HCT116 (cell line): ENCODE measurements at regions not wholly inside any gene's neighbourhood (a gene's known extent, or its start where the extent isn't known, plus 50 kb on each side); places are given as distances from the start of the nearest gene placed in this dataset.

Experiments used
- ATAC-seq: fragments of 200-7000 bp; cut with Tn5 transposase; 2 replicates; pipeline ENCODE4 v1.9.1; 2020; ENCODE audit warnings: mild to moderate bottlenecking, moderate library complexity
- BruUV-seq: library from RNA; stranded (reverse); fragments of 400-500 nt; replicated peaks from 2 replicates; lab custom pipeline; 2021; lab: Mats Ljungman, UMichigan
- CTCF ChIA-PET: fragments of 300-600 bp; sonication (Branson Sonifier 250); formaldehyde crosslinking; loops from one replicate; lab custom pipeline; 2021; ENCODE audit warnings: antibody characterized with exemption; lab: Charles Lee
- POLR2A ChIA-PET: fragments of 300-600, 350-600 bp; sonication (Branson Sonifier 250); formaldehyde crosslinking; loops from one replicate; lab custom pipeline; 2021; ENCODE audit warnings: antibody characterized with exemption; lab: Charles Lee
- RAD21 ChIA-PET, 2 experiments: fragments of 300-600 bp; sonication (Branson Sonifier 250); formaldehyde crosslinking; loops; one replicate each; lab custom pipeline; 2023; ENCODE audit warnings: low total read pairs in 2 of 2; ENCODE audit not compliant: uncharacterized antibody in 2 of 2, unreplicated experiment in 2 of 2, low non-redundant PET in 1 of 2; lab: Charles Lee
- DNase-seq: peaks from one replicate; pipeline ENCODE4 v3.0.0-alpha.2; 2010; ENCODE audit warnings: low read depth, low spot score
- H2AFZ ChIP-seq: fragments of 200-600 bp; shearing (Covaris generic), sonication (generic); 2 replicates; pipeline ENCODE4 v1.6.1; 2017; ENCODE audit warnings: low read depth, mixed run types, mixed read lengths, antibody characterized with exemption, low read length; ENCODE audit not compliant: poor library complexity, severe bottlenecking
- H3K27ac ChIP-seq: 2 replicates; pipeline ENCODE4 v1.5.1; 2012; ENCODE audit warnings: low read depth, low read length
- H3K27me3 ChIP-seq: fragments of 200-600 bp; sonication (generic); 2 replicates; pipeline ENCODE4 v1.6.1; 2016; ENCODE audit warnings: mixed run types, low read length, mixed read lengths; ENCODE audit not compliant: insufficient read depth
- H3K36me3 ChIP-seq, 2 experiments: fragments of 200-500 bp in 1 of 2; fragments of 200-600 bp in 1 of 2; sonication (Bioruptor generic) in 1 of 2; sonication (generic) in 1 of 2; 2 replicates each; pipeline versions ENCODE4 v1.5.1 to v1.6.1; 2014 to 2016; ENCODE audit warnings: low read length in 2 of 2, inconsistent platforms in 1 of 2, mixed read lengths in 1 of 2, mixed run types in 1 of 2; ENCODE audit not compliant: insufficient read depth in 2 of 2, control insufficient read depth in 1 of 2
- H3K4me1 ChIP-seq, 2 experiments: fragments of 200-600 bp in 1 of 2; sonication (generic) in 1 of 2; 2 replicates each; pipeline versions ENCODE4 v1.5.1 to v1.6.1; 2012 to 2017; ENCODE audit warnings: low read length in 2 of 2, inconsistent platforms in 1 of 2, mild to moderate bottlenecking in 1 of 2, mixed read lengths in 1 of 2, mixed run types in 1 of 2, moderate library complexity in 1 of 2; ENCODE audit not compliant: insufficient read depth in 2 of 2, control insufficient read depth in 1 of 2
- H3K4me2 ChIP-seq: fragments of 200-600 bp; sonication (generic); 2 replicates; pipeline ENCODE4 v1.6.1; 2017; ENCODE audit warnings: mixed run types, low read length, mixed read lengths
- H3K4me3 ChIP-seq, 2 experiments: fragments of 200-600 bp in 1 of 2; sonication (generic) in 1 of 2; replicated peaks in 1 of 2; 2 replicates each; pipeline ENCODE4 v1.5.1; 2011 to 2016; ENCODE audit warnings: low read length in 2 of 2, control low read depth in 1 of 2, low read depth in 1 of 2, mild to moderate bottlenecking in 1 of 2, mixed read lengths in 1 of 2, mixed run types in 1 of 2
- H3K79me2 ChIP-seq: fragments of 200-600 bp; sonication (generic); 2 replicates; pipeline ENCODE4 v1.6.1; 2017; ENCODE audit warnings: mild to moderate bottlenecking, mixed run types, low read length, moderate library complexity, mixed read lengths; ENCODE audit not compliant: insufficient read depth
- H3K9ac ChIP-seq: fragments of 200-600 bp; sonication (generic); 2 replicates; pipeline ENCODE4 v1.6.1; 2016; ENCODE audit warnings: low read length, mixed read lengths
- H3K9me2 ChIP-seq: fragments of 200-600 bp; sonication (generic), shearing (Covaris generic); 2 replicates; pipeline ENCODE4 v1.6.1; 2017; ENCODE audit warnings: mixed run types, mild to moderate bottlenecking, moderate library complexity; ENCODE audit not compliant: insufficient read depth
- H3K9me3 ChIP-seq, 2 experiments: fragments of 200-500 bp in 1 of 2; fragments of 200-600 bp in 1 of 2; sonication (Bioruptor generic) in 1 of 2; sonication (generic) in 1 of 2; 2 replicates each; pipeline ENCODE4 v1.6.1; 2014 to 2017; ENCODE audit warnings: low read length in 2 of 2, mixed read lengths in 2 of 2, inconsistent platforms in 1 of 2, low read depth in 1 of 2, mild to moderate bottlenecking in 1 of 2, mixed run types in 1 of 2, moderate library complexity in 1 of 2; ENCODE audit not compliant: control insufficient read depth in 1 of 2, insufficient read depth in 1 of 2
- H4K20me1 ChIP-seq: fragments of 200-600 bp; sonication (generic), shearing (Covaris generic); 2 replicates; pipeline ENCODE4 v1.6.1; 2017; ENCODE audit warnings: mixed run types, mild to moderate bottlenecking, moderate library complexity; ENCODE audit not compliant: insufficient read depth
- CEBPB ChIP-seq: IDR thresholded peaks from 2 replicates; pipeline ENCODE4 v1.6.1; 2012; ENCODE audit warnings: low read depth
- CTCF ChIP-seq, 3 experiments: fragments of 200-600 bp in 1 of 3; sonication (generic) in 1 of 3; IDR thresholded peaks in 2 of 3; conservative IDR thresholded peaks in 1 of 3; 2 replicates each; pipeline ENCODE4 v1.5.1; 2012 to 2017; ENCODE audit warnings: low read depth in 2 of 3, low read length in 2 of 3, antibody characterized with exemption in 1 of 3, borderline replicate concordance in 1 of 3, control low read depth in 1 of 3, mild to moderate bottlenecking in 1 of 3, mixed read lengths in 1 of 3, mixed run types in 1 of 3, moderate library complexity in 1 of 3; ENCODE audit not compliant: insufficient read depth in 1 of 3
- EGR1 ChIP-seq: IDR thresholded peaks from 2 replicates; pipeline ENCODE4 v1.6.1; 2012; ENCODE audit warnings: low read depth
- ELF1 ChIP-seq: IDR thresholded peaks from 2 replicates; pipeline ENCODE4 v1.6.1; 2012; ENCODE audit warnings: low read depth, borderline replicate concordance
- EZH2phosphoT487 ChIP-seq: fragments of 200-600 bp; IDR thresholded peaks from 2 replicates; pipeline ENCODE4 v1.6.1; 2018; ENCODE audit warnings: antibody characterized with exemption, borderline replicate concordance
- FOSL1 ChIP-seq: IDR thresholded peaks from 2 replicates; pipeline ENCODE4 v1.6.1; 2012; ENCODE audit warnings: low read depth
- POLR2AphosphoS5 ChIP-seq: IDR thresholded peaks from 2 replicates; pipeline ENCODE4 v1.6.1; 2011; ENCODE audit warnings: mild to moderate bottlenecking, low read depth, low read length, moderate library complexity
- RAD21 ChIP-seq: IDR thresholded peaks from 2 replicates; pipeline ENCODE4 v1.6.1; 2012; ENCODE audit warnings: low read depth, mild to moderate bottlenecking
- SIN3A ChIP-seq: IDR thresholded peaks from 2 replicates; pipeline ENCODE4 v1.6.1; 2012; ENCODE audit warnings: low read depth
- SP1 ChIP-seq: IDR thresholded peaks from 2 replicates; pipeline ENCODE4 v1.6.1; 2012; ENCODE audit warnings: low read depth
- TCF7L2 ChIP-seq: IDR thresholded peaks from 2 replicates; pipeline ENCODE4 v1.7.0; 2011; ENCODE audit warnings: borderline replicate concordance, inconsistent platforms; ENCODE audit not compliant: insufficient read depth, insufficient read length; ENCODE audit errors: extremely low read depth
- YY1 ChIP-seq: IDR thresholded peaks from 2 replicates; pipeline ENCODE4 v1.6.1; 2011; ENCODE audit warnings: low read length, low read depth, moderate library complexity, mild to moderate bottlenecking; ENCODE audit not compliant: insufficient replicate concordance; ENCODE audit errors: extremely low read depth
- ZBTB33 ChIP-seq: IDR thresholded peaks from 2 replicates; pipeline ENCODE4 v1.6.1; 2011; ENCODE audit warnings: mild to moderate bottlenecking, low read length, moderate library complexity; ENCODE audit not compliant: insufficient replicate concordance; ENCODE audit errors: extremely low read depth
- ZFX ChIP-seq: fragments of 450-650 bp; IDR thresholded peaks from 2 replicates; pipeline ENCODE4 v1.6.1; 2017
- ZNF274 ChIP-seq: fragments of 200-500 bp; sonication (Bioruptor generic); IDR thresholded peaks from 2 replicates; pipeline ENCODE4 v1.6.1; 2014; ENCODE audit warnings: mild to moderate bottlenecking, low read depth, low read length, inconsistent platforms
- intact Hi-C: fragments of 100-400 bp; cut with micrococcal nuclease; formaldehyde crosslinking; loops from 2 replicates; pipeline ENCODE4 v1.10.0; 2022

GRCh38 chr14:61186341-61187195 is 94.6 kb downstream of the TMEM30B start:
- Histone ChIP-seq H3K27me3 (no peaks in the 10 kb centered on the region), H3K9me3 (no peaks in the 10 kb centered on the region), H3K79me2 (no peaks in the 10 kb centered on the region), H3K4me3 (no peak overlapping the region), H2AFZ (no peak overlapping the region), H3K9me2 (no peaks in the 10 kb centered on the region), H3K36me3 (no peaks in the 10 kb centered on the region)
- ChIA-PET RAD21 (no interaction called here), CTCF (no interaction called here), POLR2A (no interaction called here)
- no peak for DNase-seq
- intact Hi-C loops, result no loop called here
- no TSS peak for BruUV-seq
- no peak for TF ChIP-seq POLR2AphosphoS5
- TF ChIP-seq ZNF274, result no peak
- TF ChIP-seq YY1, result no peak
- TF ChIP-seq CEBPB, result no peak
- TF ChIP-seq, all 23 proteins: peak for 0
- peaks cover 0 to 7% of the 10 kb centered on the region in 2 experiments; a peak in 1 of 4 replicates for H3K4me1 ChIP-seq
- H3K27ac ChIP-seq, result no peak overlapping the region
- H4K20me1 ChIP-seq, result no peaks in the 10 kb centered on the region
- ATAC-seq, result no peak
- no peak overlapping the region for H3K4me2 ChIP-seq
- H3K9ac ChIP-seq, result no peak overlapping the region

- intact Hi-C loops, result no loop called here
- Histone ChIP-seq H3K79me2 (no peaks in the 10 kb centered on the region), H3K4me3 (no peak overlapping the region), H3K9ac (no peak overlapping the region), H4K20me1 (no peaks in the 10 kb centered on the region), H3K9me2 (no peaks in the 10 kb centered on the region), H2AFZ (no peak overlapping the region), H3K27me3 (no peaks in the 10 kb centered on the region), H3K9me3 (no peaks in the 10 kb centered on the region), H3K36me3 (no peaks in the 10 kb centered on the region), H3K4me2 (no peak overlapping the region), H3K4me1 (peaks cover 0 to 8% of the 10 kb centered on the region in 2 experiments; a peak in 1 of 4 replicates), H3K27ac (no peak overlapping the region)
- DNase-seq (no peak), ATAC-seq (no peak)
- RAD21 ChIA-PET, result no interaction called here
- POLR2A ChIA-PET, result no interaction called here
- no TSS peak for BruUV-seq
- CTCF ChIA-PET, result no interaction called here
- TF ChIP-seq POLR2AphosphoS5, result no peak
- no peak for TF ChIP-seq ZFX
- no peak for TF ChIP-seq EZH2phosphoT487
- no peak for TF ChIP-seq ZBTB33
- no peak for TF ChIP-seq SP1
- no peak for TF ChIP-seq EGR1
- no peak for TF ChIP-seq SIN3A
- no peak for TF ChIP-seq YY1
- no peak for TF ChIP-seq RAD21
- TF ChIP-seq TCF7L2, result no peak
- TF ChIP-seq CTCF (IDR thresholded peaks at IDR 0.05 in 2 of 3, conservative IDR thresholded peaks at IDR 0.05 in 1 of 3; ENCODE audit: borderline replicate concordance in 1 of 3, insufficient read depth in 1 of 3, low read depth in 2 of 3, low read length in 2 of 3), result no peak
- TF ChIP-seq FOSL1, result no peak
- TF ChIP-seq ELF1, result no peak
- TF ChIP-seq ZNF274, result no peak
These were observed 95.6 kb downstream of the TMEM30B start for GRCh38 chr14:61185534-61185933.
